ENCODE measurements at regions not wholly inside any gene's neighbourhood (a gene's known extent, or its start where the extent isn't known, plus 50 kb on each side); places are given as distances from the start of the nearest gene placed in this dataset.

GRCh38 chr7:85737426-85737825 is 550.6 kb upstream of the SEMA3D start:
- DNase-seq (ENCODE audit: low read depth) = no peak
- TF ChIP-seq CTCF (IDR thresholded peaks at IDR 0.05; ENCODE audit: control insufficient read depth, insufficient read depth, low read depth, low read length, missing control alignments) = no peak
- H3K4me3 ChIP-seq (ENCODE audit: control insufficient read depth, low read depth, low read length) = no peak overlapping the region

GRCh38 chr7:85736085-85736484 is 549.2 kb upstream of the SEMA3D start:
- DNase-seq (ENCODE audit: low read depth) = no peak
- no peak overlapping the region for H3K4me3 ChIP-seq (ENCODE audit: control insufficient read depth, low read depth, low read length)
- TF ChIP-seq CTCF (IDR thresholded peaks at IDR 0.05; ENCODE audit: control insufficient read depth, insufficient read depth, low read depth, low read length, missing control alignments) = no peak

- H3K4me3 ChIP-seq (ENCODE audit: control insufficient read depth, low read depth, low read length) = no peak overlapping the region
- no peak for TF ChIP-seq CTCF (IDR thresholded peaks at IDR 0.05; ENCODE audit: control insufficient read depth, insufficient read depth, low read depth, low read length, missing control alignments)
- DNase-seq (ENCODE audit: low read depth) = no peak
Measured at GRCh38 chr7:85734823-85735222, 548.0 kb upstream of the SEMA3D start.

GRCh38 chr7:85733169-85733915 is 546.5 kb upstream of the SEMA3D start:
- H3K4me3 ChIP-seq (ENCODE audit: control insufficient read depth, low read depth, low read length) = no peak overlapping the region
- TF ChIP-seq CTCF (IDR thresholded peaks at IDR 0.05; ENCODE audit: control insufficient read depth, insufficient read depth, low read depth, low read length, missing control alignments) = no peak
- DNase-seq (ENCODE audit: low read depth) = no peak

- no peak for TF ChIP-seq CTCF (IDR thresholded peaks at IDR 0.05; ENCODE audit: control insufficient read depth, insufficient read depth, low read depth, low read length, missing control alignments)
- H3K4me3 ChIP-seq (ENCODE audit: control insufficient read depth, low read depth, low read length) = no peak overlapping the region
- DNase-seq (ENCODE audit: low read depth) = no peak
Measured at GRCh38 chr7:85730012-85730411, 543.2 kb upstream of the SEMA3D start.

GRCh38 chr7:85725026-85725425 is 538.2 kb upstream of the SEMA3D start:
- no peak for DNase-seq (ENCODE audit: low read depth)
- no peak for TF ChIP-seq CTCF (IDR thresholded peaks at IDR 0.05; ENCODE audit: control insufficient read depth, insufficient read depth, low read depth, low read length, missing control alignments)
- H3K4me3 ChIP-seq (ENCODE audit: control insufficient read depth, low read depth, low read length) = no peak overlapping the region
